Stimulated activated CD4-positive, alpha-beta T cell treated with anti-CD3 and anti-CD28 coated beads, Interleukin-2, amount 100 ng/mL, for 4 hours (primary cell): ENCODE measurements at regions not wholly inside any gene's neighbourhood (a gene's known extent, or its start where the extent isn't known, plus 50 kb on each side); places are given as distances from the start of the nearest gene placed in this dataset.

Source experiments
- DNase-seq: peaks from one replicate; pipeline ENCODE4 v3.0.0-alpha.2; 2020; ENCODE audit warnings: low read depth

- no peak for DNase-seq
Measured at GRCh38 chr13:29713839-29714238, 118.4 kb upstream of the SLC7A1 start.

GRCh38 chr13:29711776-29712175, 116.3 kb upstream of the SLC7A1 start:
- DNase-seq: no peak

- no peak for DNase-seq
Measured at GRCh38 chr13:29710511-29710910, 115.0 kb upstream of the SLC7A1 start.

GRCh38 chr13:29709407-29710069, 114.0 kb upstream of the SLC7A1 start:
- no peak for DNase-seq

- peak; percentile 24 for DNase-seq
Measured at GRCh38 chr13:29707876-29708543, 112.5 kb upstream of the SLC7A1 start.

- no peak for DNase-seq
Measured at GRCh38 chr13:29706923-29707322, 111.4 kb upstream of the SLC7A1 start.

GRCh38 chr13:29704648-29705047, 109.2 kb upstream of the SLC7A1 start:
- DNase-seq: no peak

- DNase-seq: no peak
Measured at GRCh38 chr13:29703421-29703820, 107.9 kb upstream of the SLC7A1 start.

GRCh38 chr13:29702912-29703351, 107.4 kb upstream of the SLC7A1 start:
- DNase-seq: no peak

GRCh38 chr13:29698106-29698505, 102.6 kb upstream of the SLC7A1 start:
- DNase-seq: no peak

GRCh38 chr13:29696606-29697005, 101.1 kb upstream of the SLC7A1 start:
- DNase-seq: no peak

- DNase-seq: no peak
Measured at GRCh38 chr13:29693275-29693945, 97.9 kb upstream of the SLC7A1 start.

- no peak for DNase-seq
Measured at GRCh38 chr13:29689548-29689947, 94.1 kb upstream of the SLC7A1 start.

GRCh38 chr13:29688193-29688592, 92.7 kb upstream of the SLC7A1 start:
- no peak for DNase-seq

- DNase-seq: no peak
Measured at GRCh38 chr13:29684441-29684840, 89.0 kb upstream of the SLC7A1 start.

GRCh38 chr13:29683041-29683440, 87.6 kb upstream of the SLC7A1 start:
- no peak for DNase-seq

GRCh38 chr13:29681864-29682263, 86.4 kb upstream of the SLC7A1 start:
- DNase-seq: no peak

- DNase-seq: no peak
Measured at GRCh38 chr13:29679396-29680053, 84.0 kb upstream of the SLC7A1 start.

GRCh38 chr13:29677627-29678026, 82.1 kb upstream of the SLC7A1 start:
- DNase-seq: no peak

- no peak for DNase-seq
Measured at GRCh38 chr13:29676941-29677452, 81.5 kb upstream of the SLC7A1 start.

GRCh38 chr13:29676535-29676934, 81.0 kb upstream of the SLC7A1 start:
- no peak for DNase-seq

- DNase-seq: no peak
Measured at GRCh38 chr13:29674532-29674931, 79.0 kb upstream of the SLC7A1 start.

- DNase-seq: no peak
Measured at GRCh38 chr13:29664591-29664990, 69.1 kb upstream of the SLC7A1 start.
